Esophagus mucosa (tissue), 1 donor: ENCODE measurements at regions not wholly inside any gene's neighbourhood (a gene's known extent, or its start where the extent isn't known, plus 50 kb on each side); places are given as distances from the start of the nearest gene placed in this dataset.

ENCODE experiments used
- ATAC-seq: fragments of 200-7000 bp; cut with Tn5 transposase; one replicate; pipeline ENCODE4 v1.9.1; 2020
- donor health status: DM: yes; HTN: yes; CAD: no.

DNA sequence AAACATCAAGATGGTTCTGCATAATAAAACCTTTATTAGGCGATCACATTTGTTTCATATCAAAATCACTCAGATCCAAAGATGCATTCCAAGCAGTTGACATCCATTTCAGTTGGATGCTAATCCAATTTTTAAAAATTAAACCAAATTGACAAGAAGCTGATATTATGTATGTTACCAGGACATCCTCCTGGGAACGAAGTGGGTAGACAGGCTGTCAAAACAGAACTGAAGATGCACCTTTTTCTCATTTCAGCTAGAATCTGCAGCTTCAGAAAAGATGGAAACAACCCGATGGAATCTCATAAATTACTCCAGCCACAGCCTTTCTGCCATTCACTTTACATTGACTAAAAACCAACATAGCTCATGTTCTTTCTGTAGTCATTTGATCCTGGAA is 268.4 kb downstream of the PLPP3 start:
- no peak for ATAC-seq

DNA sequence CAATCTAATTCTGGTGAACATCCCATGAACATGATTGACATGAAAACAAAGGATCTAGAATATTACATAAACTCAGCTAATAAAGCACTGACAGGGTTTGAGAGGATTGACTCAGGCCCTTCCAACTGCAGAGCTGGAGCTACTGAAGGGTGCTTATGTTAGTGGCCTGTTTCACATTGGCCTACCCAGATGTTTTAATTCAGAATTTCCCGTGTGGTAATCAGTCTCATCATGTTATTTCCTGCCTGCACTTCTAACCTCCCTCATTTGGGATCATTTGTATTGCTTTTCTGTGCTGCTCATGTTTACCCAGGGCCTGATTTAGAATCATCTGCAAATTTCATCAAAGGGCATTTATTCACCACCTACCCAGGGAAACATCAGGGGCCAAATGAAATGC is 270.3 kb downstream of the PLPP3 start:
- ATAC-seq = no peak

DNA sequence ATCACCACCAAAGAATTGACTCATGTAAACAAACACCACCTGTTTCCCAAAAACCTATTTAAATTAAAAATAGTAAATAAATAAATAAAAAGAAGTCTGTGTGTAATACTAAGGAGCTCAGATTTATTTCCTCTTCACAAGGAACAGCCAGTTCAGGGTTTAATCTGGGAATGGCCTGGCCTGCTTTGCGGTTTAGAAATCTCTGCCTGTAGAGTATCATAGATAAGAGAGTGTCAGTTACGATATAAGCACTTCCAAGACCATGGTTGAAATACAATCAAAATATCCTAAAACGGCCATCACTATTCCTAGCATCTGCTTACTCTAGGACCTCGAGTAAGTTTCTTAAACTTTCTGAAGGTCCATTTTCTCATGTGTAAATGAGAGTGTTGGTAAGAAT is 274.4 kb downstream of the PLPP3 start:
- no peak for ATAC-seq

DNA sequence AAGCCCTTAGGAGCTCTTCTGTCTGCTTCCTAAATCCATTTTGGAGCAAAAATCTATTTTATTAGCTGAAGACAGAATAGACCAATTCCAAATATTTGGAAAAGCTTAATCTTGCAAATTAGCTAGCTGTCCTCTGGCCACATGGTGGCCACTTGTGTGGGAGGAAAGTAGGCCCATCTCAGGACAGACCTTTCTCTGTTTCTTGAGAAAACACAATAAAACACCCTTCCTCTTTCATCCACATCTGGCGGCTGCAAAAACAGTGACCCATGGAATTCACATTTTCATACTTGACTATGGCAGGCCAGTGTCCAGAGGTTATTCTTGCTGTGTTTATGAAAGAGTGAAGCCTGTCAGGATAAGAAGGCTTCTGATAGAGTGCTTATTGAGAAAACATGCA is 275.6 kb downstream of the PLPP3 start:
- ATAC-seq = no peak

DNA sequence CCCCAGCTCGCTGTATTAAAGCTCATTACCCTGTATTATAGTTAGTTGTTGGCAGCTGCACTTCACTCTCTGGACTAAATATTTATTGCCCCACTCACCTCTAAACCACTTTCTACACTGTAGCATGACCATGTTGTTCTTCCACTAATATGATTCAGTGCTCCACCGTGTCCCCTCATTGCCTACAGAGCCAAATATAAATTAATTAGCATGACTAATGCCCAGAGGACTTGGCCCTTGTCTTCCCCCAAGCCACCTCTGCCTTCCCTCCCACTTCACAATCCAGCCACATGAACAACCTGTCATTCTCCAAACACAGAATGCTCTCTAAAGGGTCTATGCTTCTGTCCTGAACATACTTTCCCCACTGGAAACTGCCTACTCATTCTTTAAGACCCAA is 276.5 kb downstream of the PLPP3 start:
- ATAC-seq = no peak

DNA sequence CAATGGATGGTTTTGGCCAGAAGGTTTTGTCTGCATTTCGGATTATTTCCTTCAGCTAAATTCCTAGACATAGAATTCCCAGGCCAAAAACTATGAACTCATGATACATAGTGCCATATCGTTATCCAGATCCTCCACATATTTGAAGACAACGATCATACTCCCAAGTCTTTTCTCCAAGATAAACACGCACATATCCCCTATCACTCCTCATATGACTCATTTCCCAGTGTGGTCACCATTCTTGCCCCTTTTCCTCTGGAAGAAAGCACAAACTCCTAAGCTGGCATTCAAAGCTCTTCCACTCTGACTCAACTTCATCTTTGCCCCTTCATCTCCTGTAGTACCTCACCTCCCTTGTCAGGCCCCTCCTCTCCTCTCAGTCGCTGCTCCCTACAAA is 277.6 kb downstream of the PLPP3 start:
- no peak for ATAC-seq

DNA sequence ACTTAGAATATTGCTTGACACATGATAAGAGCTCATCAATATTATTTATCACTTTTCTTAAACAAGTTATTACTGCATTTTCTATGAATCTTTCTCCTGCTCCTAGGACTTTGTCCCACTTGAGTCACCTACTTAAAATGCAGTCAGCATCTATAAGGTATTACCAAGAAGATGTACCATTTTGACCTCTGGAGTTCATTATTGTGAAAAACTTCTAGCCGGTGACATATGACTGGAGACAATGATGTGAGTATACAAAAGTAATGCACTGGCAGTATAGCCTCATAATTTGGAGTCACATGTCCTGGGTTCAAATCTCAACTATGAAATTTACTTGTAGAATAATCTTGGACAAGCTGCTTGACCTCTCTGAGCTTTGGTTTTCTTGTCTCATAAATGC is 278.5 kb downstream of the PLPP3 start:
- ATAC-seq = no peak

DNA sequence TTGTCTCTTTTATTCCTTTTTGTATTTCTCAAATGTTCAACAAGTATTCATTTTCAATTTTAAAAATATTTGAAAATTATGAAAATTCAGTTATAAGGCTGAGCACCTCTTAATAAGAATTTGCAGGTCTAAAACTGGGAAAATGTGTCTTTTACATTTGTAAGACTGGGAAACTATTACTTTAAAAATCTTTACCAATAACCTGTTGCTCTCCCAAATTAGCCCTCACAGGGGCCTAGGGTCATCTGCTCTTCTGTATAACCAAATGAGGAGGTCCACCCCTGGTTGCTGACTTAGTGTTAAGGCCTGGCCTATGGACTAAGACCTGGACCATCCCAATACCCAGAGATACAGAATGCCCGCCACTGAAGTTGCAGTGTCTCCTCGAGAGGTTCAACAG is 280.5 kb downstream of the PLPP3 start:
- ATAC-seq = no peak

DNA sequence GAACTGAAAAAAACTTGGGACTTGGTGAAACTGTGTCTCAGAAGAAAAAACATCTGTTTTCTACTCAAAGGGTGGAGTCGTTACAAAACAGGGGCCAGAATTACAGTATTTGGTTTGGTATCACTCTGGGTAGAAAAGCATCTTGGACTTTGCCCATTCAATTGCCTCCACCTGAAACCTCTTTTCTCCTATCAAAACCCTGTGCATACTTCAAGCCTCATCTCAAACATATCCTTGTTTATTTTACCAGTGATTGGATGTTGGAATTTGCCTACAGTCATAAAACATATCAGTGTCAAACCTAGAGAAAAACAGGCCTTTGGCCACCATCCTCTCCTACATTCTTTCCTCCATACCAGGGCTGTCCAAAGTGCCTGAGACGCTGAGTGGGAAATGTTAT is 281.5 kb downstream of the PLPP3 start:
- no peak for ATAC-seq

DNA sequence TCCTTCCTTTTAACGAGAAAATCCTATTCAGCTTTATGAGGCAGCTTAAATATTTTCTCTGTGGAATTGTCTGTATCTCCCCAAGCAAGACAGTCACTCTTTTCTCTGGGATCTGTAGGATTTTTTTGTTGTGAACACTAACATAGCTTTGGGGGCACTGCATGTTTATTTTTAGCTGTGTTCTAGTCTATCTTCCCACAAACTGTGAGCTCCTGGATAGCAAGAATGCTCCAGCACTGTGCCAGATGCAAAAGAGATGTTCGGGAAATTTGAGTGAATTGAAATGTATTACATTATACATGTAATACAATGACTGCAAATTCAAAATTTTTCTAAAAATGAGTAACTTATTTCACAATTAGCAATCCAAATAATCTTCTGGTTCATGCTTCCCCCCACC is 282.2 kb downstream of the PLPP3 start:
- ATAC-seq = no peak

DNA sequence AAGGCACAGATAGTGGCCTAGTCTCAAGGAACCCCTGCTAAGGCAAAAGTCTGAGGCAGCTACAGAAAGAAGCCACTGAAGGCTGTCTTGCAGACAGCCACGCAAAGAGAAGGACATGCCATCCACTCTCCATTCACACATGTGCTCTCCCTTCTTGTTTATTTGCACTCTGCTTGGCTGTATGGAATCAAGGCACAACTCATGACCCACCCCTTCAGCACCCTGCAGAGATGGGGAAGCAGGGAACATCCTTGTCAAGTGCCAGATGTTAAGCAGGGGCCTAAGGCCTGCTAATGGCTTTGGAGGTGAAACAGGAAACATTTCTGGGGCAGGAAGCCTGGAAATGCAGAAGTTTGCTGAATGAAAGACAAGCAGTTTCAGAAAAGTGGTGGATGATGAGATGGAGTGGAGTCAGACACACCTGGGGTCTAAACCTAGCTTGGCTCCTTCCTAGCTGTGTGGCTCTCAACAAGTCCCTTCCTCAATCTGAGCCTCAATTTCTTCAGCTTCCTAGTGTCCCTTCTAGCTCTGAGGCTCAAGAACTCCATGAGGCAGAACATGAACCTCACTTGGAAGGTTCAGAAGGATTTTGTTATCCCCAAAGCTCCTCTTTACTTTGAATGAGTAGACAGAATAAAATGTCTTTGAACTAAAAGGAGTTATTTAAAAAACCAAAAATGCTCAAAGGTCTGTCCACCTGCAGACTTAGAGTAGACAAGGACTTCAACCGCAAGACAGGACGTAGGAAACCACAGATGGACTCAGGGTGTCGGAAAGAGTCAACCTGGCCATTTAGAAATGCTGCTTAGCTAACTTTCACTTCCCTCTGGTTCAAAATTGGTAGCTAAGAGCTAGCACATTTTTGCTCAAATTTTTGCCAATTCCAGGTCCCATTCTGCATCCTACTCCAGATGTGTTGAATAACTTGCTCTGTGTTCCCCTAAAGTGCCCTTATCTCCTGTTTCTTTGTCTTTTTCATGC is 283.1 kb downstream of the PLPP3 start:
- ATAC-seq = no peak

DNA sequence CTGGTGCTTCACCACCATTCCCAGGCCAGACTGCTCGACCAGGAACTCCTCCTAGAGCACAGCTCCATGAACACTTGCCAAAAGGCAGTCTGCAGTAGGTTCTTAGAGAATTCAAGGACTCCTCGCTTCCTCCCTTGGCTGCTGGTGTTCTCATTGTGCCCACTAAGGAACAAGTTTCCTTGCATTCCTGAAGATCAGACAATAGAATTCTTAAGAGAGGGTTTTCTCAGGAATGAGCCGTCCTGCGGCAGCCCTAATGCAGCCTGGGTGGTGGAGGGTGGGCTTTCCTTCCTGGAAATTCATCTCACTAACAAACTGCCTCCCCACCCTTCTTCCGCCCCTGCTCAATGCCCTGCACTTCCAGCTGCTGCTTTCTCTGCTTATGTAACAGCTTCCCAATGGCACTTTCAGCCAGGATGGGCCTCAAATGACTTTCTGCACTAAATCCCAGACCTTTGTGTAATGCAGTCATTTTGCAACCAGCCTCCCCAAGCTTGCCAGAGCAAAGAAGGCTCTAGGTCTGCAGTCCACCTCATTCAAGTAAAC is 287.9 kb downstream of the PLPP3 start:
- no peak for ATAC-seq

DNA sequence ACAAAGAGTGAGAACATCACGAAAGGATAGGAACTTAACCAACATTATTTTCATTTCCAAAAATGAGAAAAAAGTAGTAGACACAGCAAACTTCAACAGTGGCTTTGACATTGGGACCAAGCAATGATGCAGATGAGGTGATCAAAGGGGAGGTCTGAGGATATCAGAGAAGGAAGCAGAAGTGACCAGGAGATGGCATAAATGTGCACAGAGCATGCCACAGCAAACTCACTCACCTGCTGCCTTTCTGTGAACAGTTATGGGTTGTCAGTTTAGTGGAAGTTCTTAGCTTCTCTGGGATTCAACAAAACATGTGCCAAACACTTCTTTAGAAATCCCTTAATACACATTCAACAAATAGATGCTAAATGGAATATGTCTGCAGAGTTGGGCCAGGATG is 290.1 kb downstream of the PLPP3 start:
- no peak for ATAC-seq

DNA sequence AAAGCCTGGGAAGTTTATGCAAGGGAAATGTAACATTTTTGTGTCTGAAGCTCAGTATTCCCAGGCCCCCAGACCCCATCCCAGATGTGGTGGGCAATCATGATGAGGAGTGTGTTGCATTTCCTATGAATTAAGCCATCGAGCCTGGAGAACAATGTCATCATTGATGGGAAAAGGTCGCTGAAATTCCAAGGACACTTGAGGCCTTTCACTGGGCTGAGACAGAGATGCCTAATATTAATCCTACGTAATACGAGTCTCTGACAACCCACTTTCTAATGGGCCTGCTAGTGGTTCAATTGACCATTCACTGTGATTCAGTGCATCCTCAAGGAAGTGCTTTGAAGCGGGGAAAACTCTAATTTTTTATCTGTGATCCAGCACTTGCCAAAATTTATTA is 291.6 kb downstream of the PLPP3 start:
- no peak for ATAC-seq

DNA sequence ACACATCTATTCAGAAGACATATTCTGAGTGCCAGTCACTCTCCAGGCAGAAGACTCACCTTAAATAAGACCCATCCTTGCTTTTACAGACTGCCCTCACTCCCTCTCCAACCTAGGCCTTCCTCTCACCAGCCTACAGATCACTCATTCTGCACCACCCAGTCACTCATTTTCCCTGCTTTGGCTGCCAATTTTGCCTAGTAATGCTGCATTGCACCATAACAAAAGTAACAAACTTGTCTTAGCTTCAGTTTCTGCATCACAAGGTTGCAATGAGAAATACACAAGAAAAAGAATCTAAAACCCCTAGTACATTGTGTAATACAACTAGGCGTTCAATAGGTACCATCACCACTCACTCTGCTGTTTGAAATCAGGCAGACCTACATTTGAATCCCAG is 292.4 kb downstream of the PLPP3 start:
- ATAC-seq = no peak

DNA sequence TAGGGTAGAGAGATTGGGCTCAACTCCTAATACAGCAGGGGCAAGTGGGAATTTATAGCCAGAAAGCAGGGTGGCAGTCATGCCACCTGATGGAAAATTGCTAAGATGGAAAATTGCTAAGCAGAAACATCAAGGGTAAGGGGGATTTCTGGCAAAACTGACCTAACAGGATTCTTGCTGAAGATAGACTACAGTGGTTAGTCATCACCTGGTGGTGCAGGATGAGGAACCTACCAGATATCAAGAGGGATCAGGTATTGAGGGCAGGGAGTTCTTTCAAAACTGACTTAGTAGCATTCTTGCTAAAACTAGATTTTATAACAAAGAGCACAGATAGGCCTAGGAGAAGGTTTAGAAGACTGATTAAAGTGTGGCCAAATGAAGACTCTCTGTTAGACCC is 292.9 kb downstream of the PLPP3 start:
- no peak for ATAC-seq

DNA sequence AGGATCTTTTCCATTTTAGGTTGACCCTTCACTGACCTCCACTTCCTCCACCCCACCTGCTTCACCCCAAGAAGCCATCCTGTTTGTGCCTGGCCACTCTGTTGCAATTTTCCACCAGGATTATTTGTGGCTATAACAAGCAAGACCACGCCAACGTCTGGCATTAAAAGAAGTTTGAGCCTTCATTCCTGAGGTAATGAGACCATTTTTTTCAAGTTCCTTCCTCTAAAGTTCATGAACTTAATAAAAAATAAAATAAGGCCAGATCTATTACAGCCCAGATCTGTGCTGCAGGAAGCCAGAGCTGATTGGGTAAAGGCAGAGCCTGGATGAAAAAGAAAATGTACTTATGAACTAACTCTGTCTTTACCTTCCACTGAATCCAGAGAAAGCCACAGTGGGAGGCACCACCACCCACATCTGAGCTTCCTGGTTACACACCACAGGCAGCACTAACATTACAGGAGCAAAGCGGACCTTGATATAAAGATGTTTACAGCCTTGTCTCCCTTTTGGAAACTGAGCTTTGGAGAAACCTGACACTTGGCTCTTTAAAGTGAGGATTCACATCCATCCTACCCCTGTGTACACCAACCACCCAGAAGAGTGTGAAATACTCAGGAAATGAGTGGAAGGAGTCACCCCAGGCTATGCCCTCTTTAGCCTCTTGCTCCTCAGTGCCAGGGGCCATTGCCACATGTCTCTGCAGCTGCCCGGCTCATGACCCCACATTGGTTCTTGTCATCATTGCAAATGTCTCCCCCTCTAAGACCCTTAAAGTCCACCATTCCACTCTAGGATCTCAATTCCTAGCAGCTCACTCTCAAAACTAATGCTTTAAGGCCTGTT is 293.6 kb downstream of the PLPP3 start:
- no peak for ATAC-seq

DNA sequence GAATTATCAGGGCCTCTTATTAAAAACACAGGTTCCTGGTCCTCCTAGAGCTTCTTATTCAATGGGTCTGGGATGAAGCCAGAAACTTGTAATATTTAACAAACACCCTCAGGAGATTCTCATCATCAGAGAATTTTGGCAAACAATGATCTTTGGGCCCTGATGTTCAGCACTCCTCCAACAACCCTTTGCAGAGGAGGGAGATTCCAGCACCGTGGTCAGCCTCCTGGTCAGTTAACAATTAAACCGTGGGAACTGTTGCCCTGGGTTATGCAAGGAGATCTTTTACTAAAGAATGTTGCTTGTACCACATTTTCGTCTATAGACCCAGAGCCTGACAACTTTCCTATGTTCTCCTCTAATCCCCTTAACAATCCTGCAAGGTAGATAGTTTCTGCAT is 294.4 kb downstream of the PLPP3 start:
- ATAC-seq = no peak

DNA sequence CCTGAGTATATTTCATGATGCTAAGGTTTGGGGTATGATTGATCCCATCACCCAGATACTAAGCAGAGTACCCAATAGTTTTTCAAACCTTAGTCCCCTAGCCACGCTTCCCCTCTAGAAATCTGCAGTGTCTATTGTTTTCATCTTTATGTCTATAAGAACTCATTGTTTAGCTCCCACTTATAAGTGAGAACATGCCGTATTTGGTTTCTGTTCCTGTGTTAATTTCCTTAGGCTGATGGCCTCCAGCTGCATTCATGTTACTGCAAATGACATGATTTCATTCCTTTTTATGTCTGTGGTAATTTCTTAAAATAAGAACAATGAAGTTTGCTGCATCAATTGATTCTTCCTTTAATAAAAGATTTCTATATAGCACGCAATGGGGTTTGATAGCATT is 301.3 kb downstream of the PLPP3 start:
- ATAC-seq = no peak

DNA sequence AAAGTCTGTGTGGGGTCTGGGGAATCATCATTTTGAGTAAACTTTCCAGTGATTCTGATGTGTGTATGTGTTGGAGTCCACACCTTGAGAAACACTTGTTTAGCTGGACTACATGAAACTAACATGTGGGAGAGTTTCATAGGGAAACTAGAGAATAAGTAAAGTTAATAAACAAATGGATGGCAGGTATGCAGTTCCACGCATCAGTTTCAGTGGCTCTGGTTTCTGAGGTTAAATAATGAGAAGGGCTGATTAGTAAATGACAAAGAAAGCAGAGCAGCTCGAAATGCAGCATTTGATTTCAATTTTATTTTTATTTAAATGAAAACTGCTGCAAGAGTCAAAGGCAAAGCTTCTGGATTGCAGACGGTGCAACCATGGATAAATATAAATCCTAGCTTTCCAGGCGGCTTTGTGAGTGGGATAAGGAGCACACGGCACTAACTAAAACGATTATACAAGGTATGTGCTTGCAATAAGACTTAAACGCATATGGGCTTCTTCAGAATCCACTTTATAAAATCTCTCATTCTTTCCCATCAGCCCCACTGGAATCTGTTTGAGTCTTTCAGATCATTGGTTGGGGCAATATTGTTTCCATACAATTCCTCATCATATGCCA is 310.7 kb downstream of the PLPP3 start:
- ATAC-seq = no peak

DNA sequence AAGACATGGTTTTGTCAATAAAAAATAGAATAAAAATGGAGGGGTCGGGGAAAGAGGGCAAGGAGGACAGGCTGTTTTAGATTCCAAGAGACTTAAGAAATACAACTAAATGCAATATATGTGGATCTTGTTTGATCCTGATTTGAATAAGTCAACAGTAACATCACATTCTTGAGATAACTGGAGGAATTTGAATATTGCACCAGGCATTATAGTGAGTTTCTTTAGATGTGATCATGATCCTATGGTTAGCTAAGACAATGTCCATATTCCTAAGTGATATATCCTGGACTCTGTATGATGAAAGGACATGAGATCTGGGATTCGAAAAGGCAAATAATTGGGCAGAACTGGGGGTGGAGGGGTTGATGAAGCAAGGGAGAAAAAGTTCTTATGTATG is 311.8 kb downstream of the PLPP3 start:
- ATAC-seq = no peak

DNA sequence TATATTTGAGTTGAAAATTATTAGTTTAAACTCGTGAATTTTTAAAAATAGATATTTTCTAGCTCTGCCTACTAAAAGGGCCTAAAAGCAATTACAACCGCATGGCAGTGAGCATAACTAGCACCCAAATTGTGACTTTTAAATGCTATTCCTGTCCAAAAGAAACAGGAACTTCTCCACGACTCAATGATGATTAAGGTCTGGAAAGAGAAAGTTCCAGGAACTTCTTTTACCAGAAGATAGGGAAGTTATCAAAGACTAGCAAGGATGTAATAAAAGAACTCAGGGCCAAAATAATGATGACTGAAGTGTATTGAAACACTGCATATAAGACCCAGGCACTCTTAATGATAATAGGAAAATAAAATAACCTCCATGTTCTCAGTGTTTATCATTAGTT is 313.0 kb downstream of the PLPP3 start:
- no peak for ATAC-seq

DNA sequence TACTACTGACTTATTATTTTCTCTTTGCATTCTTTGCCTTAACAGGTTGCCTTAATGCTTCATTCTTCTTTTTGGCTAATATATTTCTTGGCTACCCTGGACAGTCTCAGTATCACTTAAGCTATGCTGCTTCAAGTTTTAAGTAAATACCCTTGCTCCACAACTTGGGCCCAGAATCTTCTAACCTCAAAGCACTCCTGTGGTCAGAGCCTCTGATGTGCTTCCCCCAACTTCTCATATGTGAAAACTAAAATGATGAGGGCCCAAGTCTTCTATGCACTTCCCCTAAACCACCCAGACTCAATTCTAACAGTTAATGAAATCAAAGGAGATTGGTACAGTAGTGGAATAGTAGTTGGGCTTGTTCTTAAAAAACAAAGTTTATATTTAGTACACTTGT is 314.1 kb downstream of the PLPP3 start:
- ATAC-seq = no peak
